ENCODE measurements at regions not wholly inside any gene's neighbourhood (a gene's known extent, or its start where the extent isn't known, plus 50 kb on each side); places are given as distances from the start of the nearest gene placed in this dataset.

DNA sequence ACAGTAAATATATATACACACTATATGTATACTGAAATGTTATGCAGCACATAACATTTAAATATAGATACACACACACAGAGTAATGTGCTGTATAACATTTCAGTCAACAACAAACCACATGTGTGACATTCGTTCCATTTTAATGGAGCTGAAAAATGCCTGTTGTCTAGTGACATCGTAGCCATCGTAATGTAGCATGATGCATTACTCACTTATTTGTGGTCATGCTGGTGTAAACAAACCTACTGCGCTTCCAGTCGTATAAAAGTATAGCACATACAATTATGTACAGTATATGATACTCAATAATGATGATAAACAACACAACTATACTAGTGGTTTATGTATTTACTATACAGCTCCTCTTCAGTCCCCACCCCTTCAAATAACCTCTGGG lies 119.0 kb upstream of the SLC38A4 start:
- no peak for TF ChIP-seq POLR2AphosphoS5 (IDR thresholded peaks at IDR 0.05)
- TF ChIP-seq POLR2A (IDR thresholded peaks at IDR 0.05), result no peak
- TF ChIP-seq, protein P1, sequence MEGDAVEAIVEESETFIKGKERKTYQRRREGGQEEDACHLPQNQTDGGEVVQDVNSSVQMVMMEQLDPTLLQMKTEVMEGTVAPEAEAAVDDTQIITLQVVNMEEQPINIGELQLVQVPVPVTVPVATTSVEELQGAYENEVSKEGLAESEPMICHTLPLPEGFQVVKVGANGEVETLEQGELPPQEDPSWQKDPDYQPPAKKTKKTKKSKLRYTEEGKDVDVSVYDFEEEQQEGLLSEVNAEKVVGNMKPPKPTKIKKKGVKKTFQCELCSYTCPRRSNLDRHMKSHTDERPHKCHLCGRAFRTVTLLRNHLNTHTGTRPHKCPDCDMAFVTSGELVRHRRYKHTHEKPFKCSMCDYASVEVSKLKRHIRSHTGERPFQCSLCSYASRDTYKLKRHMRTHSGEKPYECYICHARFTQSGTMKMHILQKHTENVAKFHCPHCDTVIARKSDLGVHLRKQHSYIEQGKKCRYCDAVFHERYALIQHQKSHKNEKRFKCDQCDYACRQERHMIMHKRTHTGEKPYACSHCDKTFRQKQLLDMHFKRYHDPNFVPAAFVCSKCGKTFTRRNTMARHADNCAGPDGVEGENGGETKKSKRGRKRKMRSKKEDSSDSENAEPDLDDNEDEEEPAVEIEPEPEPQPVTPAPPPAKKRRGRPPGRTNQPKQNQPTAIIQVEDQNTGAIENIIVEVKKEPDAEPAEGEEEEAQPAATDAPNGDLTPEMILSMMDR (IDR thresholded peaks at IDR 0.05), result no peak
- WGBS, 2 donors, result 92 to 95% methylated on average over 5 of the region's 5 CpGs
- Histone ChIP-seq H3K4me1 (no peaks in the 10 kb centered on the region), H3K27me3 (no peaks in the 10 kb centered on the region), H3K27ac (no peak overlapping the region), H3K36me3 (no peaks in the 10 kb centered on the region), H3K4me3 (no peak overlapping the region), H3K9me3 (no peaks in the 10 kb centered on the region)
- no peak for DNase-seq
- no peak for ATAC-seq (ENCODE audit: low FRiP score in 2 of 2)

DNA sequence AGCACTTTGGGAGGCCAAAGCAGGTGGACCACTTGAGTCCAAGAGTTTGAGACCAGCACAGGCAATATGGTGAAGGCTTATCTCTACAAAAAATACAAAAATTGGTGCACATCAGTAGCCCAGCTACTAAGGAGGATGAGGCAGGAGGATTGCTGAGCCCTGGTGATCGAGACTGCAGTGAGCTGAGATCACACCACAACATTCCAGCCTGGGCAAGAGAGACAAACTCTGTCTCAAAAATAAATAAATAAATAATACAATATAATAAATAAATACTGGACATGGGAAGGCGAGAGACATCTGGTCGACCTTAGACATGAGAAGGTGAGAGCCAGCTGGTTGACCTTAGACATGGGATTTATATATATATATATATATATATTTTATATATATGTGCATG lies 119.8 kb upstream of the SLC38A4 start:
- no peaks in the 10 kb centered on the region for H3K36me3 ChIP-seq
- WGBS, 2 donors, result 89 to 95% methylated on average over 3 of the region's 3 CpGs
- TF ChIP-seq, protein P1 (IDR thresholded peaks at IDR 0.05), result no peak
- no peak for DNase-seq
- no peaks in the 10 kb centered on the region for H3K4me1 ChIP-seq
- H3K4me3 ChIP-seq, result no peak overlapping the region
- no peak for ATAC-seq (ENCODE audit: low FRiP score in 2 of 2)
- no peak overlapping the region for H3K27ac ChIP-seq
- no peaks in the 10 kb centered on the region for H3K9me3 ChIP-seq
- H3K27me3 ChIP-seq, result no peaks in the 10 kb centered on the region

DNA sequence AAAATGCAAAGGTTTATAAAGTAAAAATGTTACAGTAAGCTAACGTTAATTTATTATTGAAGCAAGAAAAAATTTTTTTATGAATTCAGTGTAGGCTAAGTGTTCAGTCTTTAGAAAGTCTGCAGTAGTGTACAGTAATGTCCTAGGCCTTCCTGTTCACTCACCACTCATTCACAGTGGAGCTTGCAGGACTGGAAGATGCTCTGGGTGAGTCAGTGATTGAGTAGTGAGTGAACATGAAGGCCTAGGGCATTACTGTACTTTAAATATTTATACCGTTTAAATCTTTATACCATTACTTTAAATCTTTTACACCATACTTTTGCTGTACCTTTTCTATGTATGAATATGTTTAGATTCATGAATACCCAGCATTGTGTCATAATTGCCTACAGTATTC lies 120.3 kb upstream of the SLC38A4 start:
- Histone ChIP-seq H3K27me3 (no peaks in the 10 kb centered on the region), H3K9me3 (no peaks in the 10 kb centered on the region)

DNA sequence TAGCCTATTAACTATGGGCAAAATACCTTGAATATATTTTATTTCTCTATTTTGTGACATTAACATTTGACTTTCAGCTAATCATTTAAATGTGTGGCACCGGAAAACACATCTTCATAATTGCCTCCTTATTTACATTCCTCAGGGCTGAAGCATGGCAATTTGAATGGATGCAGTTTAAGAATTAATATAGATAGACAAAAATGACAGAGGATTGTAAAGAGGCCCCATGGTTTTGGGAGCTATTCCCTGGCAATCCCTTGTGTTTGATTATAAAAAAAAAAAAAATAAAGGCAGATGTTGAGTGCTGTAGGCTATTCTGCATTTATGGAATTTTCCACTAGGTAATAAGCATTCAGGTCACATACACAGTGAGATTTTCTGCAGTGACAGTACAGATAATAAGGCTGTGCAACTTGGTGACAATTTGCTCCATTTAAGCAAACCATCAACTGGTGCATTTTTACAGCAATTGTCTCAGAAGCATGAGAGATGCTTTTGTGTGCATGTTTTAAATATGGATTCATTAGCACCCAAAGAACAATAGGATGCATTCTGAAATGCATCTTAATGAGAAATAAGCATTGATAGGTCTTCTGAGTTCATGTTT lies 123.2 kb upstream of the SLC38A4 start:
- ATAC-seq (ENCODE audit: low FRiP score in 2 of 2) (no peak), DNase-seq (no peak)
- Histone ChIP-seq H3K4me1 (no peaks in the 10 kb centered on the region), H3K27ac (no peak overlapping the region), H3K27me3 (no peaks in the 10 kb centered on the region), H3K4me3 (no peak overlapping the region), H3K9me3 (no peaks in the 10 kb centered on the region), H3K36me3 (no peaks in the 10 kb centered on the region)
- TF ChIP-seq POLR2A (IDR thresholded peaks at IDR 0.05) (no peak), EP300 (IDR thresholded peaks at IDR 0.05) (no peak), POLR2AphosphoS5 (IDR thresholded peaks at IDR 0.05) (no peak)
- TF ChIP-seq, protein P1 (IDR thresholded peaks at IDR 0.05), result no peak
- WGBS, 2 donors, result 68 to 94% methylated on average over 1 of the region's 1 CpG

More for the DNA sequence above, 120.3 kb upstream of the SLC38A4 start:
- 92 to 95% methylated on average over 2 of the region's 2 CpGs for WGBS, 2 donors
- no peak for ATAC-seq (ENCODE audit: low FRiP score in 2 of 2)
- TF ChIP-seq POLR2AphosphoS5 (IDR thresholded peaks at IDR 0.05), result no peak
- no peak for TF ChIP-seq POLR2A (IDR thresholded peaks at IDR 0.05)
- TF ChIP-seq, protein P1 (IDR thresholded peaks at IDR 0.05), result no peak
- TF ChIP-seq EP300 (IDR thresholded peaks at IDR 0.05), result no peak
- Histone ChIP-seq H3K27ac (no peak overlapping the region), H3K36me3 (no peaks in the 10 kb centered on the region), H3K4me3 (no peak overlapping the region), H3K4me1 (no peaks in the 10 kb centered on the region)
- no peak for DNase-seq

DNA sequence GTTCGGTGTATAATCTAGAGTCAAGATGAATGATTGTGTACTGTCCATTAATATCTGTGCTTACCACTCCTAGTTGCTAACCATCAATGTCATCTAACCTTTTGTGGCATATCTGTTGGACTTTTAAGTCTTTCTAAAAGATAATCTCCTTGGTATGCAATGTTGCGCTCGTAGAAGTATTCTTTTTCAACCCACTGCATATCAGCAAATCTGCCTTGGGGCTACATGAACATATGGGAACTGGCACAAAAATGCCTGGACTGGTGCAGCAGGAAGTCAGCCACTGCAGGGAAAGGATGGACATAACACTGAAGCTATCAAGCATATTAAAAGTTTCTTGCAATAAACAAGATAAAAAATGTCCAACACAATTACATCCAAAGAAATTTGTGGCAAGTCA lies 124.3 kb upstream of the SLC38A4 start:
- H3K36me3 ChIP-seq, result no peaks in the 10 kb centered on the region
- 83 to 90% methylated on average over 3 of the region's 3 CpGs for WGBS, 2 donors
- TF ChIP-seq POLR2A (IDR thresholded peaks at IDR 0.05) (no peak), EP300 (IDR thresholded peaks at IDR 0.05) (no peak), POLR2AphosphoS5 (IDR thresholded peaks at IDR 0.05) (no peak)
- TF ChIP-seq, protein P1 (IDR thresholded peaks at IDR 0.05), result no peak
- H3K4me1 ChIP-seq, result no peaks in the 10 kb centered on the region
- H3K4me3 ChIP-seq, result no peak overlapping the region
- no peak for DNase-seq
- no peaks in the 10 kb centered on the region for H3K9me3 ChIP-seq
- no peaks in the 10 kb centered on the region for H3K27me3 ChIP-seq
- H3K27ac ChIP-seq, result no peak overlapping the region
- no peak for ATAC-seq (ENCODE audit: low FRiP score in 2 of 2)
